HCT116 (cell line): ENCODE measurements at regions not wholly inside any gene's neighbourhood (a gene's known extent, or its start where the extent isn't known, plus 50 kb on each side); places are given as distances from the start of the nearest gene placed in this dataset.

ENCODE experiments used
- ATAC-seq: fragments of 200-7000 bp; cut with Tn5 transposase; 2 replicates; pipeline ENCODE4 v1.9.1; 2020; ENCODE audit warnings: mild to moderate bottlenecking, moderate library complexity
- BruUV-seq: library from RNA; stranded (reverse); fragments of 400-500 nt; replicated peaks from 2 replicates; lab custom pipeline; 2021; lab: Mats Ljungman, UMichigan
- CTCF ChIA-PET: fragments of 300-600 bp; sonication (Branson Sonifier 250); formaldehyde crosslinking; loops from one replicate; lab custom pipeline; 2021; ENCODE audit warnings: antibody characterized with exemption; lab: Charles Lee
- POLR2A ChIA-PET: fragments of 300-600, 350-600 bp; sonication (Branson Sonifier 250); formaldehyde crosslinking; loops from one replicate; lab custom pipeline; 2021; ENCODE audit warnings: antibody characterized with exemption; lab: Charles Lee
- RAD21 ChIA-PET, 2 experiments: fragments of 300-600 bp; sonication (Branson Sonifier 250); formaldehyde crosslinking; loops; one replicate each; lab custom pipeline; 2023; ENCODE audit warnings: low total read pairs in 2 of 2; ENCODE audit not compliant: uncharacterized antibody in 2 of 2, unreplicated experiment in 2 of 2, low non-redundant PET in 1 of 2; lab: Charles Lee
- DNase-seq: peaks from one replicate; pipeline ENCODE4 v3.0.0-alpha.2; 2010; ENCODE audit warnings: low read depth, low spot score
- H2AFZ ChIP-seq: fragments of 200-600 bp; shearing (Covaris generic), sonication (generic); 2 replicates; pipeline ENCODE4 v1.6.1; 2017; ENCODE audit warnings: low read depth, mixed run types, mixed read lengths, antibody characterized with exemption, low read length; ENCODE audit not compliant: poor library complexity, severe bottlenecking
- H3K27ac ChIP-seq: 2 replicates; pipeline ENCODE4 v1.5.1; 2012; ENCODE audit warnings: low read depth, low read length
- H3K27me3 ChIP-seq: fragments of 200-600 bp; sonication (generic); 2 replicates; pipeline ENCODE4 v1.6.1; 2016; ENCODE audit warnings: mixed run types, low read length, mixed read lengths; ENCODE audit not compliant: insufficient read depth
- H3K36me3 ChIP-seq, 2 experiments: fragments of 200-500 bp in 1 of 2; fragments of 200-600 bp in 1 of 2; sonication (Bioruptor generic) in 1 of 2; sonication (generic) in 1 of 2; 2 replicates each; pipeline versions ENCODE4 v1.5.1 to v1.6.1; 2014 to 2016; ENCODE audit warnings: low read length in 2 of 2, inconsistent platforms in 1 of 2, mixed read lengths in 1 of 2, mixed run types in 1 of 2; ENCODE audit not compliant: insufficient read depth in 2 of 2, control insufficient read depth in 1 of 2
- H3K4me1 ChIP-seq, 2 experiments: fragments of 200-600 bp in 1 of 2; sonication (generic) in 1 of 2; 2 replicates each; pipeline versions ENCODE4 v1.5.1 to v1.6.1; 2012 to 2017; ENCODE audit warnings: low read length in 2 of 2, inconsistent platforms in 1 of 2, mild to moderate bottlenecking in 1 of 2, mixed read lengths in 1 of 2, mixed run types in 1 of 2, moderate library complexity in 1 of 2; ENCODE audit not compliant: insufficient read depth in 2 of 2, control insufficient read depth in 1 of 2
- H3K4me2 ChIP-seq: fragments of 200-600 bp; sonication (generic); 2 replicates; pipeline ENCODE4 v1.6.1; 2017; ENCODE audit warnings: mixed run types, low read length, mixed read lengths
- H3K4me3 ChIP-seq, 2 experiments: fragments of 200-600 bp in 1 of 2; sonication (generic) in 1 of 2; replicated peaks in 1 of 2; 2 replicates each; pipeline ENCODE4 v1.5.1; 2011 to 2016; ENCODE audit warnings: low read length in 2 of 2, control low read depth in 1 of 2, low read depth in 1 of 2, mild to moderate bottlenecking in 1 of 2, mixed read lengths in 1 of 2, mixed run types in 1 of 2
- H3K79me2 ChIP-seq: fragments of 200-600 bp; sonication (generic); 2 replicates; pipeline ENCODE4 v1.6.1; 2017; ENCODE audit warnings: mild to moderate bottlenecking, mixed run types, low read length, moderate library complexity, mixed read lengths; ENCODE audit not compliant: insufficient read depth
- H3K9ac ChIP-seq: fragments of 200-600 bp; sonication (generic); 2 replicates; pipeline ENCODE4 v1.6.1; 2016; ENCODE audit warnings: low read length, mixed read lengths
- H3K9me2 ChIP-seq: fragments of 200-600 bp; sonication (generic), shearing (Covaris generic); 2 replicates; pipeline ENCODE4 v1.6.1; 2017; ENCODE audit warnings: mixed run types, mild to moderate bottlenecking, moderate library complexity; ENCODE audit not compliant: insufficient read depth
- H3K9me3 ChIP-seq, 2 experiments: fragments of 200-500 bp in 1 of 2; fragments of 200-600 bp in 1 of 2; sonication (Bioruptor generic) in 1 of 2; sonication (generic) in 1 of 2; 2 replicates each; pipeline ENCODE4 v1.6.1; 2014 to 2017; ENCODE audit warnings: low read length in 2 of 2, mixed read lengths in 2 of 2, inconsistent platforms in 1 of 2, low read depth in 1 of 2, mild to moderate bottlenecking in 1 of 2, mixed run types in 1 of 2, moderate library complexity in 1 of 2; ENCODE audit not compliant: control insufficient read depth in 1 of 2, insufficient read depth in 1 of 2
- H4K20me1 ChIP-seq: fragments of 200-600 bp; sonication (generic), shearing (Covaris generic); 2 replicates; pipeline ENCODE4 v1.6.1; 2017; ENCODE audit warnings: mixed run types, mild to moderate bottlenecking, moderate library complexity; ENCODE audit not compliant: insufficient read depth
- CBX3 ChIP-seq: IDR thresholded peaks from 2 replicates; pipeline ENCODE4 v1.6.1; 2012; ENCODE audit warnings: low read depth
- CEBPB ChIP-seq: IDR thresholded peaks from 2 replicates; pipeline ENCODE4 v1.6.1; 2012; ENCODE audit warnings: low read depth
- EGR1 ChIP-seq: IDR thresholded peaks from 2 replicates; pipeline ENCODE4 v1.6.1; 2012; ENCODE audit warnings: low read depth
- EZH2 ChIP-seq: fragments of 200-600 bp; sonication (generic); IDR thresholded peaks from 2 replicates; pipeline ENCODE4 v1.6.1; 2017; ENCODE audit warnings: antibody characterized with exemption, mixed run types
- EZH2phosphoT487 ChIP-seq: fragments of 200-600 bp; IDR thresholded peaks from 2 replicates; pipeline ENCODE4 v1.6.1; 2018; ENCODE audit warnings: antibody characterized with exemption, borderline replicate concordance
- JUND ChIP-seq: IDR thresholded peaks from 2 replicates; pipeline ENCODE4 v1.6.1; 2012
- RAD21 ChIP-seq: IDR thresholded peaks from 2 replicates; pipeline ENCODE4 v1.6.1; 2012; ENCODE audit warnings: low read depth, mild to moderate bottlenecking
- SIN3A ChIP-seq: IDR thresholded peaks from 2 replicates; pipeline ENCODE4 v1.6.1; 2012; ENCODE audit warnings: low read depth
- SP1 ChIP-seq: IDR thresholded peaks from 2 replicates; pipeline ENCODE4 v1.6.1; 2012; ENCODE audit warnings: low read depth
- TCF7L2 ChIP-seq: IDR thresholded peaks from 2 replicates; pipeline ENCODE4 v1.7.0; 2011; ENCODE audit warnings: borderline replicate concordance, inconsistent platforms; ENCODE audit not compliant: insufficient read depth, insufficient read length; ENCODE audit errors: extremely low read depth
- ZFX ChIP-seq: fragments of 450-650 bp; IDR thresholded peaks from 2 replicates; pipeline ENCODE4 v1.6.1; 2017
- ZNF274 ChIP-seq: fragments of 200-500 bp; sonication (Bioruptor generic); IDR thresholded peaks from 2 replicates; pipeline ENCODE4 v1.6.1; 2014; ENCODE audit warnings: mild to moderate bottlenecking, low read depth, low read length, inconsistent platforms
- intact Hi-C: fragments of 100-400 bp; cut with micrococcal nuclease; formaldehyde crosslinking; loops from 2 replicates; pipeline ENCODE4 v1.10.0; 2022
- TF ChIP-seq, protein P1 (sequence below): IDR thresholded peaks from 2 replicates; pipeline ENCODE4 v1.6.1; 2012; ENCODE audit warnings: low read depth
- TF ChIP-seq, protein P2 (sequence below): IDR thresholded peaks from 2 replicates; pipeline ENCODE4 v1.6.1; 2012
- TF ChIP-seq, protein P3 (sequence below): IDR thresholded peaks from 2 replicates; pipeline ENCODE4 v1.6.1; 2012
- TF ChIP-seq, protein P4 (sequence below), 3 experiments: fragments of 200-600 bp in 1 of 3; sonication (generic) in 1 of 3; IDR thresholded peaks in 2 of 3; conservative IDR thresholded peaks in 1 of 3; 2 replicates each; pipeline ENCODE4 v1.5.1; 2012 to 2017; ENCODE audit warnings: low read depth in 2 of 3, low read length in 2 of 3, antibody characterized with exemption in 1 of 3, borderline replicate concordance in 1 of 3, control low read depth in 1 of 3, mild to moderate bottlenecking in 1 of 3, mixed read lengths in 1 of 3, mixed run types in 1 of 3, moderate library complexity in 1 of 3; ENCODE audit not compliant: insufficient read depth in 1 of 3

DNA sequence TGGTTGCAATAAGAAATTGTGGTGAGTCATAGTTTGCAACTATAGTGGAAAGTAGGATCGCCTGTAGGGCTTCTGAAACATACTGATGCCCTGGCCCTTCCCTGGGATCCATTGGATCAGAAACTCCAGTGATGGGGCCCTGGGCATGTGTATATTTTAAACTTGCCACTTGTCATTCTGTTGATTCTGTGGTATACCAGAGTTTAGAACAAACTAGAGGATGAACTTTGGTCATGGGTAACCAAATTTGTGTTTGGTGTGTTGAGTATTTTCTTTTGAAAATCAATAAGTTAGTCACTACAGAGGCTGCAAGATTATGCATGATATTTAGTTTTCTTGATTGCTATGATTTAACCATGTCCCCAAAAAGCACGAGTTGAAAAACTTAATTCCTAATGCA lies 142.2 kb downstream of the SLC15A5 start:
- Histone ChIP-seq H3K79me2 (no peaks in the 10 kb centered on the region), H3K4me3 (no peak overlapping the region), H3K9me3 (peaks cover 0 to 4% of the 10 kb centered on the region in 2 experiments; a peak in 1 of 4 replicates), H4K20me1 (no peaks in the 10 kb centered on the region), H3K27ac (no peak overlapping the region), H3K4me2 (no peak overlapping the region), H3K4me1 (no peaks in the 10 kb centered on the region), H2AFZ (no peak overlapping the region), H3K27me3 (no peaks in the 10 kb centered on the region), H3K36me3 (no peaks in the 10 kb centered on the region), H3K9me2 (no peaks in the 10 kb centered on the region), H3K9ac (no peak overlapping the region)
- TF ChIP-seq EZH2phosphoT487 (no peak), ZNF274 (no peak), SIN3A (no peak)
- TF ChIP-seq, protein P1, sequence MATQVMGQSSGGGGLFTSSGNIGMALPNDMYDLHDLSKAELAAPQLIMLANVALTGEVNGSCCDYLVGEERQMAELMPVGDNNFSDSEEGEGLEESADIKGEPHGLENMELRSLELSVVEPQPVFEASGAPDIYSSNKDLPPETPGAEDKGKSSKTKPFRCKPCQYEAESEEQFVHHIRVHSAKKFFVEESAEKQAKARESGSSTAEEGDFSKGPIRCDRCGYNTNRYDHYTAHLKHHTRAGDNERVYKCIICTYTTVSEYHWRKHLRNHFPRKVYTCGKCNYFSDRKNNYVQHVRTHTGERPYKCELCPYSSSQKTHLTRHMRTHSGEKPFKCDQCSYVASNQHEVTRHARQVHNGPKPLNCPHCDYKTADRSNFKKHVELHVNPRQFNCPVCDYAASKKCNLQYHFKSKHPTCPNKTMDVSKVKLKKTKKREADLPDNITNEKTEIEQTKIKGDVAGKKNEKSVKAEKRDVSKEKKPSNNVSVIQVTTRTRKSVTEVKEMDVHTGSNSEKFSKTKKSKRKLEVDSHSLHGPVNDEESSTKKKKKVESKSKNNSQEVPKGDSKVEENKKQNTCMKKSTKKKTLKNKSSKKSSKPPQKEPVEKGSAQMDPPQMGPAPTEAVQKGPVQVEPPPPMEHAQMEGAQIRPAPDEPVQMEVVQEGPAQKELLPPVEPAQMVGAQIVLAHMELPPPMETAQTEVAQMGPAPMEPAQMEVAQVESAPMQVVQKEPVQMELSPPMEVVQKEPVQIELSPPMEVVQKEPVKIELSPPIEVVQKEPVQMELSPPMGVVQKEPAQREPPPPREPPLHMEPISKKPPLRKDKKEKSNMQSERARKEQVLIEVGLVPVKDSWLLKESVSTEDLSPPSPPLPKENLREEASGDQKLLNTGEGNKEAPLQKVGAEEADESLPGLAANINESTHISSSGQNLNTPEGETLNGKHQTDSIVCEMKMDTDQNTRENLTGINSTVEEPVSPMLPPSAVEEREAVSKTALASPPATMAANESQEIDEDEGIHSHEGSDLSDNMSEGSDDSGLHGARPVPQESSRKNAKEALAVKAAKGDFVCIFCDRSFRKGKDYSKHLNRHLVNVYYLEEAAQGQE: no peak
- no TSS peak for BruUV-seq
- ATAC-seq: no peak
- intact Hi-C loops: no loop called here
- POLR2A ChIA-PET: no interaction called here
- RAD21 ChIA-PET: no interaction called here
- no peak for DNase-seq
- CTCF ChIA-PET: no interaction called here

DNA sequence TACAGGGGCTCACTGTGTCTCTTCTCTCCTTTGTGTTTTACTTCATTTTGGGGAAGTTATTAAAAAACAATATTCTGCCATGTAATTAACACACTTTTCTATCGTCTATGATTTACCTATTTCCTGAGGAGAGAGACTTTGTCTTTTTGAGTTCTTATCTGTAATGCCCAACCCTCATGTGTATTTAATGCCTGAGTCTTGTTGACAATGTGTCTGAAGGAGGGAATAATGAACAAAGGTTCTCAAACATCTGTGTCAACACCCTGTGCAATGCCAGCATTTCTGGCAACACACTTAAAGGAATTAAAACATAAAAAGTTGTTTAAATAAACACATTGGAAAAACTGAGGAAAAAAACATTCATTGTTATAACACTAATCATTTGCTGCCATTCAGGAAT lies 147.1 kb downstream of the SLC15A5 start:
- Histone ChIP-seq H3K4me2 (no peak overlapping the region), H3K4me3 (no peak overlapping the region), H3K27me3 (no peaks in the 10 kb centered on the region), H3K27ac (no peak overlapping the region), H3K79me2 (no peaks in the 10 kb centered on the region), H3K9me3 (peaks cover 0 to 4% of the 10 kb centered on the region in 2 experiments; a peak in 1 of 4 replicates), H3K4me1 (no peaks in the 10 kb centered on the region), H3K9ac (no peak overlapping the region), H2AFZ (no peak overlapping the region), H4K20me1 (no peaks in the 10 kb centered on the region), H3K9me2 (no peaks in the 10 kb centered on the region), H3K36me3 (no peaks in the 10 kb centered on the region)
- BruUV-seq: no TSS peak
- ATAC-seq (no peak), DNase-seq (no peak)
- ChIA-PET CTCF (no interaction called here), RAD21 (no interaction called here), POLR2A (no interaction called here)
- intact Hi-C loops: no loop called here
- TF ChIP-seq ZFX (no peak), CBX3 (no peak), RAD21 (no peak), TCF7L2 (no peak), CEBPB (no peak), SP1 (no peak), EGR1 (no peak), SIN3A (no peak), JUND (no peak), EZH2 (no peak), ZNF274 (no peak)
- TF ChIP-seq, protein P2, sequence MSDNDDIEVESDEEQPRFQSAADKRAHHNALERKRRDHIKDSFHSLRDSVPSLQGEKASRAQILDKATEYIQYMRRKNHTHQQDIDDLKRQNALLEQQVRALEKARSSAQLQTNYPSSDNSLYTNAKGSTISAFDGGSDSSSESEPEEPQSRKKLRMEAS: no peak
- TF ChIP-seq, protein P3, sequence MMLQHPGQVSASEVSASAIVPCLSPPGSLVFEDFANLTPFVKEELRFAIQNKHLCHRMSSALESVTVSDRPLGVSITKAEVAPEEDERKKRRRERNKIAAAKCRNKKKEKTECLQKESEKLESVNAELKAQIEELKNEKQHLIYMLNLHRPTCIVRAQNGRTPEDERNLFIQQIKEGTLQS: no peak
- TF ChIP-seq, protein P4, sequence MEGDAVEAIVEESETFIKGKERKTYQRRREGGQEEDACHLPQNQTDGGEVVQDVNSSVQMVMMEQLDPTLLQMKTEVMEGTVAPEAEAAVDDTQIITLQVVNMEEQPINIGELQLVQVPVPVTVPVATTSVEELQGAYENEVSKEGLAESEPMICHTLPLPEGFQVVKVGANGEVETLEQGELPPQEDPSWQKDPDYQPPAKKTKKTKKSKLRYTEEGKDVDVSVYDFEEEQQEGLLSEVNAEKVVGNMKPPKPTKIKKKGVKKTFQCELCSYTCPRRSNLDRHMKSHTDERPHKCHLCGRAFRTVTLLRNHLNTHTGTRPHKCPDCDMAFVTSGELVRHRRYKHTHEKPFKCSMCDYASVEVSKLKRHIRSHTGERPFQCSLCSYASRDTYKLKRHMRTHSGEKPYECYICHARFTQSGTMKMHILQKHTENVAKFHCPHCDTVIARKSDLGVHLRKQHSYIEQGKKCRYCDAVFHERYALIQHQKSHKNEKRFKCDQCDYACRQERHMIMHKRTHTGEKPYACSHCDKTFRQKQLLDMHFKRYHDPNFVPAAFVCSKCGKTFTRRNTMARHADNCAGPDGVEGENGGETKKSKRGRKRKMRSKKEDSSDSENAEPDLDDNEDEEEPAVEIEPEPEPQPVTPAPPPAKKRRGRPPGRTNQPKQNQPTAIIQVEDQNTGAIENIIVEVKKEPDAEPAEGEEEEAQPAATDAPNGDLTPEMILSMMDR (IDR thresholded peaks at IDR 0.05 in 2 of 3, conservative IDR thresholded peaks at IDR 0.05 in 1 of 3; ENCODE audit: borderline replicate concordance in 1 of 3, insufficient read depth in 1 of 3, low read depth in 2 of 3, low read length in 2 of 3): no peak
